HG03571 (cell line): ENCODE measurements at regions not wholly inside any gene's neighbourhood (a gene's known extent, or its start where the extent isn't known, plus 50 kb on each side); places are given as distances from the start of the nearest gene placed in this dataset.
"Not testable (repeated sequence)": the region's sequence is repeated elsewhere in the genome, so short reads cannot be mapped to it uniquely, and the experiment has no call there.

Experiments
- ATAC-seq: cut with Tn5 transposase; IDR thresholded peaks from one replicate; pipeline ENCODE4 v1.9.1; 2021; ENCODE audit not compliant: unreplicated experiment

GRCh38 chr9:22217254-22217653 is 208.1 kb upstream of the CDKN2B start:
- no peak for ATAC-seq

- not testable (repeated sequence) for ATAC-seq
Observed at GRCh38 chr9:22225856-22226255, 216.8 kb upstream of the CDKN2B start.

GRCh38 chr9:22227986-22228385 is 218.6 kb upstream of the DMRTA1 start:
- ATAC-seq: no peak

GRCh38 chr9:22228542-22228941 is 218.1 kb upstream of the DMRTA1 start:
- no peak for ATAC-seq

GRCh38 chr9:22229069-22229468 is 217.6 kb upstream of the DMRTA1 start:
- no peak for ATAC-seq

- ATAC-seq: not testable (repeated sequence)
Observed at GRCh38 chr9:22231309-22231708, 215.3 kb upstream of the DMRTA1 start.

GRCh38 chr9:22232971-22233370 is 213.7 kb upstream of the DMRTA1 start:
- no peak for ATAC-seq

- no peak for ATAC-seq
Observed at GRCh38 chr9:22237497-22238363, 208.9 kb upstream of the DMRTA1 start.

- no peak for ATAC-seq
Observed at GRCh38 chr9:22238809-22239684, 207.6 kb upstream of the DMRTA1 start.

GRCh38 chr9:22240619-22241018 is 206.0 kb upstream of the DMRTA1 start:
- peak; percentile 67 for ATAC-seq

GRCh38 chr9:22241024-22241423 is 205.6 kb upstream of the DMRTA1 start:
- no peak for ATAC-seq

GRCh38 chr9:22241611-22242010 is 205.0 kb upstream of the DMRTA1 start:
- no peak for ATAC-seq

GRCh38 chr9:22244139-22245011 is 202.2 kb upstream of the DMRTA1 start:
- peak; percentile 41 for ATAC-seq

GRCh38 chr9:22255337-22255736 is 191.3 kb upstream of the DMRTA1 start:
- no peak for ATAC-seq

GRCh38 chr9:22256381-22256780 is 190.2 kb upstream of the DMRTA1 start:
- ATAC-seq: no peak

- no peak for ATAC-seq
Observed at GRCh38 chr9:22257026-22257816, 189.4 kb upstream of the DMRTA1 start.

- ATAC-seq: no peak
Observed at GRCh38 chr9:22265038-22265437, 181.6 kb upstream of the DMRTA1 start.

GRCh38 chr9:22265534-22265933 is 181.1 kb upstream of the DMRTA1 start:
- ATAC-seq: no peak

GRCh38 chr9:22274477-22274876 is 172.1 kb upstream of the DMRTA1 start:
- ATAC-seq: no peak

GRCh38 chr9:22278426-22278825 is 168.2 kb upstream of the DMRTA1 start:
- no peak for ATAC-seq
